Cardiac fibroblast (primary cell): ENCODE measurements at regions not wholly inside any gene's neighbourhood (a gene's known extent, or its start where the extent isn't known, plus 50 kb on each side); places are given as distances from the start of the nearest gene placed in this dataset.
"Not testable (repeated sequence)": the region's sequence is repeated elsewhere in the genome, so short reads cannot be mapped to it uniquely, and the experiment has no call there.

Experiments used
- DNase-seq, 2 donors: peaks; one replicate each; pipeline versions ENCODE4 v3.0.0 to v3.0.0-alpha.2; 2010; ENCODE audit warnings: low read depth in 2 of 2
- H3K4me3 ChIP-seq, 2 donors: replicated peaks in 1 of 2; 1 replicate in 1 of 2; 2 replicates in 1 of 2; pipeline ENCODE4 v1.5.1; 2011; ENCODE audit warnings: low read depth in 2 of 2, low read length in 2 of 2, mild to moderate bottlenecking in 2 of 2, moderate library complexity in 1 of 2
- TF ChIP-seq, protein P1 (sequence below): IDR thresholded peaks from one replicate; pipeline ENCODE4 v1.5.1; 2011; ENCODE audit warnings: low read depth, mild to moderate bottlenecking, low read length, inconsistent platforms

- no peak overlapping the region for H3K4me3 ChIP-seq
- DNase-seq: peak in 1 of 2 donors; percentile 22
- TF ChIP-seq, protein P1, sequence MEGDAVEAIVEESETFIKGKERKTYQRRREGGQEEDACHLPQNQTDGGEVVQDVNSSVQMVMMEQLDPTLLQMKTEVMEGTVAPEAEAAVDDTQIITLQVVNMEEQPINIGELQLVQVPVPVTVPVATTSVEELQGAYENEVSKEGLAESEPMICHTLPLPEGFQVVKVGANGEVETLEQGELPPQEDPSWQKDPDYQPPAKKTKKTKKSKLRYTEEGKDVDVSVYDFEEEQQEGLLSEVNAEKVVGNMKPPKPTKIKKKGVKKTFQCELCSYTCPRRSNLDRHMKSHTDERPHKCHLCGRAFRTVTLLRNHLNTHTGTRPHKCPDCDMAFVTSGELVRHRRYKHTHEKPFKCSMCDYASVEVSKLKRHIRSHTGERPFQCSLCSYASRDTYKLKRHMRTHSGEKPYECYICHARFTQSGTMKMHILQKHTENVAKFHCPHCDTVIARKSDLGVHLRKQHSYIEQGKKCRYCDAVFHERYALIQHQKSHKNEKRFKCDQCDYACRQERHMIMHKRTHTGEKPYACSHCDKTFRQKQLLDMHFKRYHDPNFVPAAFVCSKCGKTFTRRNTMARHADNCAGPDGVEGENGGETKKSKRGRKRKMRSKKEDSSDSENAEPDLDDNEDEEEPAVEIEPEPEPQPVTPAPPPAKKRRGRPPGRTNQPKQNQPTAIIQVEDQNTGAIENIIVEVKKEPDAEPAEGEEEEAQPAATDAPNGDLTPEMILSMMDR: no peak
These were observed 114.2 kb upstream of the MTHFD1L start for GRCh38 chr6:150751296-150751695.

DNA sequence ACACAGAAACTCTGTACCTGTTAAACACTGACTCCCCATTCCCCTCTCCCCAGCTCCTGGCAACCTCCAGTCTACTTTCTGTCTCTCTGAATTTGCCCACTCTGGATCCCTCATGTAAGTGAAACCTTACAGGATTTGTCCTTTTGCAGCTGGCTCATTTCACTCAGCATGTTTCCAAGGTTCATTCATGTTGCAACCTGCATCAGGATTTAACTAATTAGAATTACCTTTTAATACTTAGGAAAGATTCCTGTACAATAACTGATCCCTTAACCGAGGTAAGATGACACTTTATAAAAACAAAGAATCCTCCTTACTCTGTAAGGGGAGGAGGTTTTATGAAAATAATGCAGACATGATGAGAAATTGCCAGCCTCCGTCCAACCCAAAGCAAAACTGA, 113.1 kb upstream of the MTHFD1L start:
- no peak for DNase-seq
- no peak overlapping the region for H3K4me3 ChIP-seq
- TF ChIP-seq, protein P1: no peak

- TF ChIP-seq, protein P1: no peak
- DNase-seq: no peak
- H3K4me3 ChIP-seq: no peak overlapping the region
These were observed 112.0 kb upstream of the MTHFD1L start for GRCh38 chr6:150753371-150754064.

GRCh38 chr6:150755042-150755441, 110.5 kb upstream of the MTHFD1L start:
- no peak for DNase-seq
- TF ChIP-seq, protein P1: no peak
- H3K4me3 ChIP-seq: no peak overlapping the region

DNA sequence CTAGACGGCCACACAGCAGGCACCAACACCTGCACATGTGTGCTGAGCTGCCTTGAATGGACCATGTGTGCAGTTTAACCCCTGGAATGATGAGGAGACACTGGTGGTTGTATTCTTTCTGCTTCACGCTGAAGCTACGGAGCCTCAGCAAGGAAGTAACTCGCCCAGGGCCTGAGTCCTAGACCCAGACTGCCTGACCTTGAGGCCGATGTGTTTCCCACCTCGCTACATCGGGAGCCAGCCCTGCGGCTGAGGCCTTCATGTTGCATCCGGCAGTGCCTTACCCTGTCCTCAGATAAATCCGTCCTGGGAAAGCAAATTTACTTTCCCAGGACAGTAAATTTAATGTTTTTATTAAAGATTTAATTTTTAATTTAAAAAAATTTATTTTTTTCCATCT, 110.0 kb upstream of the MTHFD1L start:
- no peak for DNase-seq
- no peak overlapping the region for H3K4me3 ChIP-seq
- TF ChIP-seq, protein P1: no peak

DNA sequence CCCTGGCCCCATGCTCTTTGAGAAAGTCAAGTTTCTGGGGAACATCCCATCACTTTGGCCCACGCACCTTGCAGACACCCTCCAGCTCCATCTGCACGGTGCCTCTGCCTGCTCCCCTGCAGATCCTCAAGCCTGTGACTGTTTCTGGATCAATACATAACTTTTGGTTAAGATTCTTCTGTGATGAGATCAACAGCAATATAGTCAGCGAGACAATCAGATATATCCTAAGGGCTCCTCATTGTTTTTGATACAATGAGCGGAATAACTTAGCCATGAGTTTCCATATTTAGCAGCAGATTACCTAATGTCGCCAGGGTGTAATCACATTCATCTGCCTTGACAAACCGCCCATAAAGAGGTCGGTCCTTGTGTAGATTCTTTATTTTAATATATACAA, 109.3 kb upstream of the MTHFD1L start:
- H3K4me3 ChIP-seq: no peak overlapping the region
- DNase-seq: no peak
- TF ChIP-seq, protein P1: no peak

DNA sequence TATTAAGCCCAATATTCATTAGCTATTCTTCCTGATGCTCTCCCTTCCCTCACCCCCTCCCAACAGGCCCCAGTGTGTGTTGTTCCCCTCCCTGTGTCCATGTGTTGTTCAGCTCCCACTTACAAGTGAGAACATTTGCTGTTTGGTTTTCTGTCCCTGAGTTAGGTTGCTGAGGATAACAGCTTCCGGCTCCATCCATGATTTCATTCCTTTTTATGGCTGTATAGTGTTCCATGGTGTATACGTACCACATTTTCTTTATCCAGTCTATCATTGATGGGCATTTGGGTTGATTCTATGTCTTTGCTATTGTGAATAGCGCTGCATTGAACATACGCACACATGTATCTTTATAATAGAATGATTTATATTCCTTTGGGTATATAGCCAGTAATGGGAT, 107.7 kb upstream of the MTHFD1L start:
- DNase-seq, H3K4me3 ChIP-seq: not testable (repeated sequence)
